ENCODE measurements at regions not wholly inside any gene's neighbourhood (a gene's known extent, or its start where the extent isn't known, plus 50 kb on each side); places are given as distances from the start of the nearest gene placed in this dataset.

GRCh38 chr19:7415163-7415856 is 66.6 kb downstream of the ARHGEF18 start (continued):
- TF ChIP-seq GPN1 (CRISPR knock-in tag; IDR thresholded peaks at IDR 0.05; ENCODE audit: borderline replicate concordance): no peak
- TF ChIP-seq ZHX2 (IDR thresholded peaks at IDR 0.05; ENCODE audit: low read depth): no peak
- TF ChIP-seq ZHX2 (CRISPR knock-in tag; IDR thresholded peaks at IDR 0.05; ENCODE audit: borderline replicate concordance): no peak
- TF ChIP-seq FOSL1 (CRISPR knock-in tag; IDR thresholded peaks at IDR 0.05; ENCODE audit: borderline replicate concordance): no peak
- no peak for TF ChIP-seq MIXL1 (CRISPR knock-in tag; IDR thresholded peaks at IDR 0.05)
- TF ChIP-seq GMEB1 (CRISPR knock-in tag; IDR thresholded peaks at IDR 0.05; ENCODE audit: borderline replicate concordance): no peak
- no peak for TF ChIP-seq ATRX (CRISPR knock-in tag; IDR thresholded peaks at IDR 0.05; ENCODE audit: borderline replicate concordance)
- TF ChIP-seq HOXA3 (CRISPR knock-in tag; IDR thresholded peaks at IDR 0.05): peak; percentile 50; the same call in 1 of the 2 replicates
- TF ChIP-seq ZNF343 (CRISPR knock-in tag; IDR thresholded peaks at IDR 0.05): no peak
- no peak for TF ChIP-seq PHF20 (CRISPR knock-in tag; IDR thresholded peaks at IDR 0.05)
- no peak for TF ChIP-seq ZNF33A (CRISPR knock-in tag; IDR thresholded peaks at IDR 0.05; ENCODE audit: borderline replicate concordance)
- TF ChIP-seq FLYWCH1 (CRISPR knock-in tag; IDR thresholded peaks at IDR 0.05): no peak
- no peak for TF ChIP-seq ZNF598 (CRISPR knock-in tag; IDR thresholded peaks at IDR 0.05; ENCODE audit: borderline replicate concordance)
- 0 out of 2 replicates have a peak, but pooled peaks have one; percentile 80 for TF ChIP-seq ZNF230 (CRISPR knock-in tag; IDR thresholded peaks at IDR 0.05)
- TF ChIP-seq FOXP1 (IDR thresholded peaks at IDR 0.05): no peak
- TF ChIP-seq FOXP1 (CRISPR knock-in tag; IDR thresholded peaks at IDR 0.05): peak; percentile 53; the same call in 1 of the 2 replicates
- peak; percentile 60; the same call in 1 of the 2 replicates for TF ChIP-seq PHF21A (CRISPR knock-in tag; IDR thresholded peaks at IDR 0.05)
- no peak for TF ChIP-seq ZNF616 (CRISPR knock-in tag; IDR thresholded peaks at IDR 0.05; ENCODE audit: low read depth)
- peak; percentile 52; the same call in 1 of the 2 replicates for TF ChIP-seq GATAD1 (CRISPR knock-in tag; IDR thresholded peaks at IDR 0.05)
- TF ChIP-seq ZNF260 (CRISPR knock-in tag; IDR thresholded peaks at IDR 0.05; ENCODE audit: borderline replicate concordance, low read depth): no peak
- TF ChIP-seq ZNF274 (CRISPR knock-in tag; IDR thresholded peaks at IDR 0.05): no peak
- TF ChIP-seq JUNB (CRISPR knock-in tag; IDR thresholded peaks at IDR 0.05; ENCODE audit: borderline replicate concordance): no peak
- TF ChIP-seq RFX1 (IDR thresholded peaks at IDR 0.05): no peak
- peak; percentile 70; the same call in 1 of the 2 replicates for TF ChIP-seq ZNF746 (CRISPR knock-in tag; IDR thresholded peaks at IDR 0.05)
- TF ChIP-seq ARNTL (CRISPR knock-in tag; IDR thresholded peaks at IDR 0.05): peak; percentile 99
- no peak for TF ChIP-seq MATR3 (CRISPR knock-in tag; IDR thresholded peaks at IDR 0.05)
- no peak for TF ChIP-seq ZNF235 (CRISPR knock-in tag; IDR thresholded peaks at IDR 0.05; ENCODE audit: borderline replicate concordance)

Data from HepG2 (cell line).